HG02938 (cell line): ENCODE measurements at regions not wholly inside any gene's neighbourhood (a gene's known extent, or its start where the extent isn't known, plus 50 kb on each side); places are given as distances from the start of the nearest gene placed in this dataset.
"Not testable (repeated sequence)": the region's sequence is repeated elsewhere in the genome, so short reads cannot be mapped to it uniquely, and the experiment has no call there.

ENCODE experiments used
- ATAC-seq: cut with Tn5 transposase; IDR thresholded peaks from one replicate; pipeline ENCODE4 v1.9.1; 2021; ENCODE audit warnings: mild to moderate bottlenecking, moderate library complexity; ENCODE audit not compliant: unreplicated experiment

- ATAC-seq = no peak
Observed at GRCh38 chr9:106039151-106039935, 345.0 kb downstream of the TMEM38B start.

DNA sequence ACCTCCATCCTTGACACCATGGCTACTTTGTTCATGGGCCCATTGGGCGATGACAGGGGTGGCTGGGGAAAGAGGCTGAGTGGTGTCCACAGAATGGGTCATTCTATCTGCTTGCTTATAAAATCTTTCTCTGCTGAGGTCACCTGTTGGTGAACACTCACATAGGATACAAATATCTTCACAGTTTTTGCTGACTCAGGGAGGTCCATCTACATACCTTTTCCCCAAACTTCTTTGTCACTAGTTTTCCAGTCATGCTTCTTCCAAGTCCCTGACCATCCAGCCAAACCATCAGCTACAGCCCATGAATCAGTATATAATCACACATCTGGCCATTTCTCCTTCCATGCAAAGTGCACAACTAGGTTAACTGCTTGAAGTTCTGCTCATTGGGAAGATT is 347.6 kb downstream of the TMEM38B start:
- ATAC-seq = not testable (repeated sequence)

DNA sequence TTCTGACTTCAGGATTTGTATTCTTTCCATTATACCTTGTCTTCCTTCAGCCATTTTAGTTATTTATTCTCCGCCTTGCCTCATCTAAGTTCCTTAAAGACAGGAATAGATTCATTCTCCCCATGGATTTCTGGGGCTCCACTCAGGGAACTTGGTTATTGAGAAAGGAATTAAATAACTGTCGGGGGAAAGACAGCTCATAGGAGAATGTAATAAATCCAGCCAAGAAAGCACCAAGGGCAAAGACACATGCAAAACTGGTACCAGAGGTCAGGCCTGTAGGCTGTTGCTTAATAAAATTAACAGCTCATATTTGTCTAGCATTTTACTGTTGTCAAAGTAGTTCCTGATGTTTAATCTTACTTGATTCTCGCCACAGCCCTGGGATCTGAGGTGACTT is 357.2 kb downstream of the TMEM38B start:
- ATAC-seq = no peak

GRCh38 chr9:106052166-106052565 is 357.8 kb downstream of the TMEM38B start:
- no peak for ATAC-seq

DNA sequence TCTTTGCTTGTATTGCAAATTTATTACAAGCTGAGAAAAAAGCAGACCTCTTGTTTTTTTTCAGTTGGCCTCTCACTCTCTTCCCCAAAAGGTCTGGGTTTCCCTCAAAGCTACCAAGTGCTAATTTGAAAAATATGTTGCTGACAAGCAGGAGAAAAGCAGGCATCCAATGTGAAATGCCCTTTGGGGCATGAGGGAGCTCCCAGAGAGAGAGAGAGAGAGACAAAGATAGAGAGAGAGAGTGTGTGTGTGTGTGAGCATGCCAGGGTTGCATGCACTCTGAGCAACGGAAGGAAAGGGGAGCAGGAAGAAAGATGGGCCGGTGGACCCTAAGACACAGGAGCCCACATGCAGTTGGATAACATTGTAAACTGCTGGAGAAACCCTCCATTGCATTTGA is 358.4 kb downstream of the TMEM38B start:
- no peak for ATAC-seq

DNA sequence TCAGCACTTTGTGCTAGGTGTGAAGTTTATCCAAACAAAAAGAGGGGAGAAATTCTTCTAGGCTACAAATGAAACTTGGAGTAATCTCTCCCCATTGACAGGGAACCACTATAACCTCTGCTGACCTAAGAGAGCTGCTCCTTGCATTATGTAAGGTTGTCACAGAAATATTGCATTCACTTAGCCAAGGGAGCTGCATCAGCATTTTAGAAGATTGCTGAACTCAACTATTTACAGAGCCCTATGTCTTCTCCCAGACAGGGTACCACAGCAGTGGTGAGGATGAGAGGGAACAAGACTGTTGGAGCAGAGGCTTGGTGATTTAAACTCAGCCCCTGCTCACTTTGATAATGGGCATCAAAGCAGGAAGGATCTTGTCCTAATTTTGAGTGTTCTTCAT is 362.0 kb downstream of the TMEM38B start:
- no peak for ATAC-seq

DNA sequence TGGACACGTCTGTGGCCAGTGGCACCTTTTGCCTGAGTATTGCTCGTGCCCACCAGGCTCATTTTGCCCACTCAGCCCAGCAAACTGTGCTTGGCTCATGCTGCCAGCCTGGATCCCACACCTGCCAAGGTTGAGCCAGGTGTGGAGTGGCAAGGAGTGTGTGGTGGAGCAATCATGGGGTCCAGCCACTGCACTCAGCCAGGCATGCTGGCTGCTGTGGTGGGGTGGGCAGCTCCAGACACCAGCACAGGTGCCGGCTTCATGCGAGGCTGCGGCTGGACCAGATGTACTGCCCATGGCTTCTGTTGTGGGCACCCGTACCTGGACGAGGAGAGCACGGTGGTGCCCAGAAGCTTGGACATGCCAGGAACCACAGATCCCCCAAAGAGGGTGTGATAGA is 364.1 kb downstream of the TMEM38B start:
- no peak for ATAC-seq

- no peak for ATAC-seq
Observed at GRCh38 chr9:106059886-106060285, 365.5 kb downstream of the TMEM38B start.

GRCh38 chr9:106060885-106061284 is 366.5 kb downstream of the TMEM38B start:
- no peak for ATAC-seq

DNA sequence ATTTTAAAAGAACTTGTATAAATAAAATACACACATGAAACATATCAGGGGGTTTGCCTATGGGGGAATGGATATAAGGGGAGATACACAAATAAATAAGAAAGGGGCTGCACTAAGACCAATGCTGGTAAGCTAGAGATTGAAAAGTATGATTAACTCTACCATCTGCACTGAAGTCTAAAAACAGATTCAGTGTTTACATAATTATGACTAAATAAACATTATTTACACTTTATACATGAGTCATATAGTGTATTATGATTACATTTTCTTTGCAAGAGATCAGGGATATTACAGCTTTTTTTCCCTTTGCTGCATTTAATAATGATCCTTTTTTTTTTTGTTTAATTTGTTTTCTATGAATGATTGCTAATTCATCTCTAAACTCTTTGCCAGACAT is 367.9 kb downstream of the TMEM38B start:
- no peak for ATAC-seq

DNA sequence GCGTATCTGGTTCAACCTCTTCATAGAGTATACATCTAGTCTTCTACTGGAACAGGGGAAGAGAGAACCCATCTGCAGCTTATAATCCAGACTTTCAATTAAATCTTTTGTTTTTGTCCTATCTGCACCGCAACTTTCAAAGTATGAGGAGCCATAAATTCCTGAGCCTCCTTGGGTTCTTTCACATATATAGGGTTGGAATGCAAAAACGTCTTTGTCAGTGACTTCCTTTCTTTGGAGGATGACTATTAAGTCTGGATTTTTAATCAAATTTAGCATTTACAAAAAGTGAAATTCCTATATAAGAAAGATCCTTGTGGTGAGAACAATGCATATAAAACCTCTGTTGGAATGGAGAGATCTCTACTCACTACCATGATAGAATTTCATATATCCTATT is 370.8 kb downstream of the TMEM38B start:
- no peak for ATAC-seq

DNA sequence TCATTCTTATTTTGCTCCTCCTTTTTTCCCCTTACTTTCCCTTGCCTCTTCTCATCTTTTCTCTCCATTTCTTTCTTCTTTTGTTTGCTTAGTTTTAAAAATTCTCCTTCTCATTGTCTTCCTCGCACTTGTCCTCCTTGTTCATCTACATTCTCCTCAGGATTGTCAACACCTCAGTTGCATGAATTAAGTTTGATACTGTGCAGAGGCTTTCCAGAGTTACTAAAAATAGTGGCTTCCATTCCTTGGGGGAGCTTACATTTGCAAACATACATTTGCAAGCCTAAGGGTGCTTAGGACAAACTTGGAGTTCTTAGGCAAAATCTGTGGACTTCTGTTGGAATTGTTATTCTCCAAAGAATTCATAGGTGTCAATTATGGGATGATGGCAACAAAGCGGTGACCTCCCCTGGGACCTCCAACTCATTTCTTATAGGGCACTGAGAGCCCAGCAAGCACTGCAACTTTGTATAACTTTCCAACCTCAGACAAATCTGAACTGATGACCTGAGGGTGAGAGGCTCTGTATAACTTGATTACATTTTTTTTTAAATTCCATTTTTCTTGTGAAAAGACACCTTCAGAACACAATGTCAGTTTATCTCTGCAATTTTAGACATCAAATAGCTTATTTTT is 371.4 kb downstream of the TMEM38B start:
- ATAC-seq = no peak

GRCh38 chr9:106066940-106067524 is 372.7 kb downstream of the TMEM38B start:
- ATAC-seq = no peak

- ATAC-seq = no peak
Observed at GRCh38 chr9:106069241-106069640, 374.9 kb downstream of the TMEM38B start.

DNA sequence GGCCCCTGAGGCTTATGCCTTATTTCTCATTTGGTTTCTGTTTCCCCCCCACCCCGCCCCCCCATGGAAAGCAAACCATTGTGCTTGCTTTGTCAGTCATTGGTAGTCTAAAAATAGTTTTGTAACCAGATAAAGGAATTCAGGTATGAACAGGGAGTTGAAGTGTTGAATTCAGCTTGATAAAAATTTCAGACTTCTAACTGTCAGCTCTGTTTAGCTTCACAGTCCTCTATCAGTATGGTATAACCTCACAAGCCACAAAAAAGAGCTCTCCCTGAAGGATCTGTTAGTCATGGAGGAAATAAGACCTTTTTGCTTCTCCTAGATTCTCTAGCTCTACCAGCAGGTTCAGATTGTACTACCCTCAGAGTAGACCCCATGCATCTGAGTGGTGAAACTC is 378.1 kb downstream of the TMEM38B start:
- ATAC-seq = no peak

DNA sequence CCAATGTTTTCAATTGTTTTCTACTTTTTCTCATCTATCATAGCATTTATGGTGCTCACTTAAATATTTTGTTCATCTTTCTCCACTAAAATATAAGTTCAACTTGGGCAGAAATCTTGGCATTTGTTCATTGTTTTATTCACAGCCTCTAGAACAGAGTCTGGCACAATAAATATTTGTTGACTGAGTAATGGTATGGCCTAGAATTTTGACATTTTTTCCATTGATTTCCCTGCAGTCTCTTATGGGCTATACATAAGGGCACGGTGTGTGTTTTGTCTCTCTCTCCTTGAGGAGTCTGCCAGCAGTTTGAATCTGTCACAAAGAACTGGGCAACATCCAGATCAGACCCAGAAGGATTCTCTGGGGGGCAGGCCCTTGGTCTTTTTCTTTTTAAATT is 379.7 kb downstream of the TMEM38B start:
- ATAC-seq = no peak

DNA sequence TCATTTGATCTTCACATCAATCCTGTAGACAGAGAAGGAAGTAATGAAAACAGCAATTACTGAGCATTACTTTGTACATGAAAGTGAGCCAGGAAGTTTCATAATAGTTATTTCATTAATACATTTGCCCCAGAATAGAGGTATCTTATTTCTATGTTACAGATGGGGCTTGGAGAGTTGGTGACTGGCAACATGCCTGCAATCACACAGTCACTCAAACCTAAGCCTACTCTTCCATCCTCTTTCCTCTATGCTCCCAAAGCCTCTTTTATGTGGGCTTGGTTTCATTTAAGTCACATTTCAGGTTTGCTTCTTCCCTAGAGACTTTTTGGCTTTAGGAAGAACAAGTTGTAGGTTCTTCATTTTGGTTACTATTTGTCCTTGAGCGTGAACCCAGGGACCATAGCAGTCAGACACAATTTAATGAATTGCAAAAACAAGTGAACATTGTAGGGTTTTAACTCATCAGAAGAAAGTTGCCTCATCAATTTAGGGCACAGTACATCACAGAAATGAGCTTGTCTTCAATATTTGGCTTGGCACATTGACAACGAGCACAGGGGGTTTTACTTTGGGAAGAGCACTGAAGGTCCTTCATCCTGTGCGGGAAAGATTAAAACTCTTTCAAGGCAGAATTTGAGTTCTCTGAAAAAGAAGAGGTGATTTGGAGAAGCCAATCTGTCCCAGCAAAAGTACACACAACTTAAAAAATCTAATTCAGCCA is 381.1 kb downstream of the TMEM38B start:
- no peak for ATAC-seq

GRCh38 chr9:106075960-106076327 is 381.6 kb downstream of the TMEM38B start:
- no peak for ATAC-seq

DNA sequence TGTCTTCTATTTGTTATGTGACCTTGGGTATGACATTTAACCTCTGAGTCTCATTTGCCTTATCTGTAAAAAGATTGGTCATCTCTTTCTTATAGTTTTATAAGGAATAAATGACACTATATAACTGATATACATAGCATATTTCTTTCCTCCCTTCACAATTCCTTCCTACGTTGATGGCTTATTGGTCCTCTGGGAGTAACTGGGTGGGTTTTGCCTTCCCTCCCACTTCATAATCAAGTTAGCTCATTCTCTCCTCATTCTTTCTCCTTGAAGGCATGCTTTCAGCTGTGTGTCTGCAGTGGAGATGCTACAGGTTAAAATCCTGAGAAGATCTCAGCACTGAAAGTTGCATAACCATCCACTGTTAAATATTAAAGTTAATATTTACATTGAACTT is 382.4 kb downstream of the TMEM38B start:
- no peak for ATAC-seq

GRCh38 chr9:106077731-106078130 is 383.4 kb downstream of the TMEM38B start:
- no peak for ATAC-seq

GRCh38 chr9:106082621-106083020 is 388.3 kb downstream of the TMEM38B start:
- no peak for ATAC-seq

DNA sequence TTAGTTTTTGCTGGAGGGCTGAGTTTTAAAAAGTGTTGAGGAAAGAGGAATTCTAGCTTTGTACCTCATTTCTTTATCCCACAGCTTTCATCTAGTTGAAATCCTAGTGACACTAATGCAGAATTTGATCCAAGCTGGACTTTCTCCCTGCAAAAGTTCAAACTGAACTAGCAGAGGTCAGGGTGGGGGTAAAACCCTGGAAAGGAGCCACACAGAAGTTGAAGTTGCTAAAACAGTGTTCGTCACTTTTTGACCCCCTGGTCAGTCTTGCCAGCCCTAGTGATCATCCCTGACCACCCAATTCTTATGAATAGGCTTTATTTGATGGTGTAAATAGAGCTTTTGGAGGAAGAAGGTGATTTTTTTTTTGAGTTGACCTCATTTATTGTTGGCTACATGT is 390.4 kb downstream of the TMEM38B start:
- no peak for ATAC-seq
